ENCODE measurements at regions not wholly inside any gene's neighbourhood (a gene's known extent, or its start where the extent isn't known, plus 50 kb on each side); places are given as distances from the start of the nearest gene placed in this dataset.
"Not testable (repeated sequence)": the region's sequence is repeated elsewhere in the genome, so short reads cannot be mapped to it uniquely, and the experiment has no call there.

GRCh38 chr16:10301547-10301946, 84.3 kb upstream of the ATF7IP2 start:
- TF ChIP-seq, protein P1, sequence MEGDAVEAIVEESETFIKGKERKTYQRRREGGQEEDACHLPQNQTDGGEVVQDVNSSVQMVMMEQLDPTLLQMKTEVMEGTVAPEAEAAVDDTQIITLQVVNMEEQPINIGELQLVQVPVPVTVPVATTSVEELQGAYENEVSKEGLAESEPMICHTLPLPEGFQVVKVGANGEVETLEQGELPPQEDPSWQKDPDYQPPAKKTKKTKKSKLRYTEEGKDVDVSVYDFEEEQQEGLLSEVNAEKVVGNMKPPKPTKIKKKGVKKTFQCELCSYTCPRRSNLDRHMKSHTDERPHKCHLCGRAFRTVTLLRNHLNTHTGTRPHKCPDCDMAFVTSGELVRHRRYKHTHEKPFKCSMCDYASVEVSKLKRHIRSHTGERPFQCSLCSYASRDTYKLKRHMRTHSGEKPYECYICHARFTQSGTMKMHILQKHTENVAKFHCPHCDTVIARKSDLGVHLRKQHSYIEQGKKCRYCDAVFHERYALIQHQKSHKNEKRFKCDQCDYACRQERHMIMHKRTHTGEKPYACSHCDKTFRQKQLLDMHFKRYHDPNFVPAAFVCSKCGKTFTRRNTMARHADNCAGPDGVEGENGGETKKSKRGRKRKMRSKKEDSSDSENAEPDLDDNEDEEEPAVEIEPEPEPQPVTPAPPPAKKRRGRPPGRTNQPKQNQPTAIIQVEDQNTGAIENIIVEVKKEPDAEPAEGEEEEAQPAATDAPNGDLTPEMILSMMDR (conservative IDR thresholded peaks at IDR 0.05), result not testable (repeated sequence)
- not testable (repeated sequence) for TF ChIP-seq EZH2 (IDR thresholded peaks at IDR 0.05; ENCODE audit: low read depth)

Data from PC-9 (cell line).